SK-N-SH (cell line): ENCODE measurements at regions not wholly inside any gene's neighbourhood (a gene's known extent, or its start where the extent isn't known, plus 50 kb on each side); places are given as distances from the start of the nearest gene placed in this dataset.

Source experiments
- CTCF ChIA-PET: fragments of 300-600, 350-600 bp; formaldehyde crosslinking; extraction: SDS; loops from one replicate; lab custom pipeline; 2021; lab: Yijun Ruan, JAX
- POLR2A ChIA-PET: fragments of 350-600 bp; sonication (Branson Sonifier 250); formaldehyde crosslinking; extraction: SDS; loops from one replicate; lab custom pipeline; 2020; ENCODE audit warnings: antibody characterized with exemption, inconsistent platforms; lab: Yijun Ruan, JAX
- DNase-seq: peaks from one replicate; pipeline ENCODE4 v3.0.0; 2012
- H2AFZ ChIP-seq: fragments of 200-600 bp; sonication (generic); 2 replicates; pipeline ENCODE4 v1.8.1; 2016; ENCODE audit warnings: antibody characterized with exemption, mild to moderate bottlenecking, low read depth
- H3F3A ChIP-seq: fragments of 200-600 bp; sonication (generic); replicated peaks from 2 replicates; pipeline ENCODE3; 2016; ENCODE audit warnings: antibody characterized with exemption, mild to moderate bottlenecking; ENCODE audit not compliant: insufficient read depth
- H3K27ac ChIP-seq, 2 experiments: fragments of 200-500 bp in 1 of 2; fragments of 200-600 bp in 1 of 2; sonication (Bioruptor generic) in 1 of 2; sonication (generic), shearing (Covaris generic) in 1 of 2; 2 replicates each; pipeline versions ENCODE4 v1.5.1 to v1.6.1; 2014 to 2016; ENCODE audit warnings: low read depth in 2 of 2, inconsistent platforms in 1 of 2, low read length in 1 of 2, mild to moderate bottlenecking in 1 of 2, mixed read lengths in 1 of 2
- H3K27me3 ChIP-seq: fragments of 200-600 bp; sonication (generic), shearing (Covaris generic); 2 replicates; pipeline ENCODE4 v1.6.1; 2016; ENCODE audit warnings: mixed run types; ENCODE audit not compliant: insufficient read depth
- H3K36me3 ChIP-seq, 2 experiments: fragments of 200-500 bp in 1 of 2; fragments of 200-600 bp in 1 of 2; sonication (Bioruptor generic) in 1 of 2; sonication (generic) in 1 of 2; replicated peaks in 1 of 2; 2 replicates each; pipeline versions ENCODE3 to v1.5.1; 2014 to 2016; ENCODE audit warnings: low read length in 1 of 2, mild to moderate bottlenecking in 1 of 2; ENCODE audit not compliant: insufficient read depth in 2 of 2, control insufficient read depth in 1 of 2
- H3K4me1 ChIP-seq, 2 experiments: fragments of 200-500 bp in 1 of 2; fragments of 200-600 bp in 1 of 2; sonication (Bioruptor generic) in 1 of 2; sonication (generic), shearing (Covaris generic) in 1 of 2; 2 replicates each; pipeline versions ENCODE4 v1.5.1 to v1.6.1; 2014 to 2016; ENCODE audit warnings: low read depth in 1 of 2, low read length in 1 of 2, mixed run types in 1 of 2; ENCODE audit not compliant: insufficient read depth in 2 of 2, control insufficient read depth in 1 of 2
- H3K4me2 ChIP-seq: fragments of 200-600 bp; sonication (generic), shearing (Covaris generic); 2 replicates; pipeline ENCODE4 v1.6.1; 2017; ENCODE audit warnings: mixed run types
- H3K4me3 ChIP-seq, 2 experiments: fragments of 200-500 bp in 1 of 2; fragments of 200-600 bp in 1 of 2; sonication (Bioruptor generic) in 1 of 2; sonication (generic), shearing (Covaris generic) in 1 of 2; 2 replicates each; pipeline versions ENCODE4 v1.5.1 to v1.8.1; 2014 to 2016; ENCODE audit warnings: low read depth in 2 of 2, inconsistent platforms in 1 of 2, low read length in 1 of 2, mild to moderate bottlenecking in 1 of 2, mixed read lengths in 1 of 2, moderate library complexity in 1 of 2
- H3K79me2 ChIP-seq: fragments of 200-600 bp; sonication (generic); 2 replicates; pipeline ENCODE4 v1.8.1; 2017; ENCODE audit warnings: mild to moderate bottlenecking; ENCODE audit not compliant: insufficient read depth
- H3K9ac ChIP-seq: fragments of 200-600 bp; sonication (generic); 2 replicates; pipeline ENCODE4 v1.6.1; 2017; ENCODE audit warnings: mixed run types
- H3K9me2 ChIP-seq: fragments of 200-600 bp; sonication (generic); 2 replicates; pipeline ENCODE4 v1.6.1; 2017; ENCODE audit warnings: mixed run types
- H3K9me3 ChIP-seq: fragments of 200-600 bp; sonication (generic); 2 replicates; pipeline ENCODE4 v1.6.1; 2017; ENCODE audit warnings: mixed run types, mild to moderate bottlenecking, moderate library complexity
- H4K20me1 ChIP-seq: fragments of 200-600 bp; sonication (generic); 2 replicates; pipeline ENCODE4 v1.6.1; 2017; ENCODE audit warnings: mild to moderate bottlenecking, mixed run types; ENCODE audit not compliant: insufficient read depth
- EP300 ChIP-seq, 2 experiments: IDR thresholded peaks; 2 replicates each; pipeline versions ENCODE4 v1.4.0 to v1.6.1; 2012; ENCODE audit warnings: borderline replicate concordance in 1 of 2, low read depth in 1 of 2, low read length in 1 of 2
- EZH2phosphoT487 ChIP-seq: fragments of 200-600 bp; sonication (generic); IDR thresholded peaks from 2 replicates; pipeline ENCODE4 v1.6.1; 2017; ENCODE audit warnings: low read depth, mixed run types, mild to moderate bottlenecking, antibody characterized with exemption, moderate library complexity, borderline replicate concordance
- FOSL2 ChIP-seq: IDR thresholded peaks from 2 replicates; pipeline ENCODE4 v1.4.0; 2012; ENCODE audit warnings: low read depth, mild to moderate bottlenecking, moderate library complexity, borderline replicate concordance
- FOXJ3 ChIP-seq: sonication (generic); formaldehyde crosslinking; IDR thresholded peaks from 2 replicates; pipeline ENCODE4 v1.5.1; 2020; ENCODE audit warnings: mild to moderate bottlenecking, missing genetic modification reagents
- FOXM1 ChIP-seq: IDR thresholded peaks from 2 replicates; pipeline ENCODE4 v1.4.0; 2012; ENCODE audit warnings: low read depth, mild to moderate bottlenecking
- GABPA ChIP-seq: IDR thresholded peaks from 2 replicates; pipeline ENCODE4 v1.4.0; 2012; ENCODE audit warnings: low read depth, mild to moderate bottlenecking
- GATA2 ChIP-seq: sonication (generic); formaldehyde crosslinking; IDR thresholded peaks from 2 replicates; pipeline ENCODE4 v1.5.0; 2020; ENCODE audit warnings: mild to moderate bottlenecking, missing genetic modification reagents
- MEF2A ChIP-seq: IDR thresholded peaks from 2 replicates; pipeline ENCODE4 v1.4.0; 2012; ENCODE audit warnings: low read depth, borderline replicate concordance
- NRF1 ChIP-seq: IDR thresholded peaks from 2 replicates; pipeline ENCODE4 v1.6.1; 2012; ENCODE audit warnings: low read depth, mild to moderate bottlenecking, low read length
- POLR2AphosphoS5 ChIP-seq: IDR thresholded peaks from 2 replicates; pipeline ENCODE4 v1.6.1; 2012; ENCODE audit warnings: low read depth, low read length
- RCOR1 ChIP-seq: fragments of 150-350 bp; IDR thresholded peaks from 2 replicates; pipeline ENCODE4 v1.6.1; 2017; ENCODE audit warnings: antibody characterized with exemption, low read length
- TCF12 ChIP-seq: IDR thresholded peaks from 2 replicates; pipeline ENCODE4 v1.4.0; 2012
- TEAD4 ChIP-seq: IDR thresholded peaks from 2 replicates; pipeline ENCODE4 v1.4.0; 2012; ENCODE audit warnings: mild to moderate bottlenecking, borderline replicate concordance; ENCODE audit not compliant: insufficient read depth
- USF1 ChIP-seq: IDR thresholded peaks from 2 replicates; pipeline ENCODE4 v1.4.0; 2012; ENCODE audit warnings: low read depth, borderline replicate concordance
- USF2 ChIP-seq: fragments of 150-350 bp; IDR thresholded peaks from 2 replicates; pipeline ENCODE4 v1.6.1; 2017; ENCODE audit warnings: antibody characterized with exemption, low read length, low read depth, borderline replicate concordance
- YY1 ChIP-seq: IDR thresholded peaks from 2 replicates; pipeline ENCODE4 v1.4.0; 2012; ENCODE audit warnings: low read depth, mild to moderate bottlenecking
- ZBTB33 ChIP-seq: IDR thresholded peaks from 2 replicates; pipeline ENCODE4 v1.4.0; 2012; ENCODE audit warnings: low read depth, borderline replicate concordance
- TF ChIP-seq, protein P1 (sequence below): IDR thresholded peaks from 2 replicates; pipeline ENCODE4 v1.4.0; 2012; ENCODE audit warnings: low read depth
- TF ChIP-seq, protein P2 (sequence below): IDR thresholded peaks from 2 replicates; pipeline ENCODE4 v1.6.1; 2012; ENCODE audit warnings: mild to moderate bottlenecking, low read depth, low read length, moderate library complexity

DNA sequence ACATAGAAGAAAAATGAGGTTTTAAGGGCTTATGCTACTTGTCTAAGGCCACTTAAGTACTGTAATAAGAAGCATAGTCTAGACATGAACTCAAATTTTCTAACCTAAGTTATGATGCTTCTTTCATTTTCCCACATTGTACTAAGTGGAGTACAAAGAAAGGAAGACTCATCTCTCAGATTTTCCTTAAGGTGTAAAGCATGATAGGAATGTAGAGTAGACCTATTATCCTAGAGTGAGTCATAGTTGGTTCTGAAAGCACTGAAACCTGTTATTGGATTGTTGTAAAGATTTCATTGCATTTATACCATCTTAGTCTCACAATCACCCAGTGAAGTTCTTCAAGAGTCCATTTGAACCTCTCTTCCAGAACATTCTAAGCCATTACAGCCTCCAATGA lies 343.8 kb downstream of the TOX3 start:
- no peak overlapping the region for H3K4me3 ChIP-seq
- no peak for DNase-seq
- H3K36me3 ChIP-seq: no peaks in the 10 kb centered on the region
- no peak overlapping the region for H3K27ac ChIP-seq
- no peak overlapping the region for H3K9ac ChIP-seq
- TF ChIP-seq MEF2A (no peak), TEAD4 (no peak), EZH2phosphoT487 (no peak), GATA2 (CRISPR knock-in tag) (no peak), TCF12 (no peak), EP300 (IDR thresholded peaks at IDR 0.05; ENCODE audit: borderline replicate concordance in 1 of 2, low read depth in 1 of 2, low read length in 1 of 2) (no peak), USF2 (no peak), GABPA (no peak), RCOR1 (no peak), USF1 (no peak), POLR2AphosphoS5 (no peak), NRF1 (no peak), ZBTB33 (no peak), FOSL2 (no peak), FOXM1 (no peak), FOXJ3 (CRISPR knock-in tag) (no peak), YY1 (no peak)
- TF ChIP-seq, protein P1, sequence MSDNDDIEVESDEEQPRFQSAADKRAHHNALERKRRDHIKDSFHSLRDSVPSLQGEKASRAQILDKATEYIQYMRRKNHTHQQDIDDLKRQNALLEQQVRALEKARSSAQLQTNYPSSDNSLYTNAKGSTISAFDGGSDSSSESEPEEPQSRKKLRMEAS: no peak
- TF ChIP-seq, protein P2, sequence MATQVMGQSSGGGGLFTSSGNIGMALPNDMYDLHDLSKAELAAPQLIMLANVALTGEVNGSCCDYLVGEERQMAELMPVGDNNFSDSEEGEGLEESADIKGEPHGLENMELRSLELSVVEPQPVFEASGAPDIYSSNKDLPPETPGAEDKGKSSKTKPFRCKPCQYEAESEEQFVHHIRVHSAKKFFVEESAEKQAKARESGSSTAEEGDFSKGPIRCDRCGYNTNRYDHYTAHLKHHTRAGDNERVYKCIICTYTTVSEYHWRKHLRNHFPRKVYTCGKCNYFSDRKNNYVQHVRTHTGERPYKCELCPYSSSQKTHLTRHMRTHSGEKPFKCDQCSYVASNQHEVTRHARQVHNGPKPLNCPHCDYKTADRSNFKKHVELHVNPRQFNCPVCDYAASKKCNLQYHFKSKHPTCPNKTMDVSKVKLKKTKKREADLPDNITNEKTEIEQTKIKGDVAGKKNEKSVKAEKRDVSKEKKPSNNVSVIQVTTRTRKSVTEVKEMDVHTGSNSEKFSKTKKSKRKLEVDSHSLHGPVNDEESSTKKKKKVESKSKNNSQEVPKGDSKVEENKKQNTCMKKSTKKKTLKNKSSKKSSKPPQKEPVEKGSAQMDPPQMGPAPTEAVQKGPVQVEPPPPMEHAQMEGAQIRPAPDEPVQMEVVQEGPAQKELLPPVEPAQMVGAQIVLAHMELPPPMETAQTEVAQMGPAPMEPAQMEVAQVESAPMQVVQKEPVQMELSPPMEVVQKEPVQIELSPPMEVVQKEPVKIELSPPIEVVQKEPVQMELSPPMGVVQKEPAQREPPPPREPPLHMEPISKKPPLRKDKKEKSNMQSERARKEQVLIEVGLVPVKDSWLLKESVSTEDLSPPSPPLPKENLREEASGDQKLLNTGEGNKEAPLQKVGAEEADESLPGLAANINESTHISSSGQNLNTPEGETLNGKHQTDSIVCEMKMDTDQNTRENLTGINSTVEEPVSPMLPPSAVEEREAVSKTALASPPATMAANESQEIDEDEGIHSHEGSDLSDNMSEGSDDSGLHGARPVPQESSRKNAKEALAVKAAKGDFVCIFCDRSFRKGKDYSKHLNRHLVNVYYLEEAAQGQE: no peak
- H3K27me3 ChIP-seq: no peaks in the 10 kb centered on the region
- H4K20me1 ChIP-seq: no peaks in the 10 kb centered on the region
- no peak overlapping the region for H3K4me2 ChIP-seq
- ChIA-PET POLR2A (no interaction called here), CTCF (interaction anchor here (4.1 kb wide), 1 partner anchor 11 kb away, joined by 21 read pairs; no protein-coding TSS in a partner anchor)
- no peaks in the 10 kb centered on the region for H3F3A ChIP-seq
- H3K9me3 ChIP-seq: no peaks in the 10 kb centered on the region; the same call in 1 of the 2 replicates
- no peaks in the 10 kb centered on the region for H3K4me1 ChIP-seq
- H3K79me2 ChIP-seq: no peaks in the 10 kb centered on the region
- H3K9me2 ChIP-seq: no peaks in the 10 kb centered on the region
- no peak overlapping the region for H2AFZ ChIP-seq
